Loucy (cell line): ENCODE measurements at regions not wholly inside any gene's neighbourhood (a gene's known extent, or its start where the extent isn't known, plus 50 kb on each side); places are given as distances from the start of the nearest gene placed in this dataset.

Experiments
- EZH2phosphoT487 ChIP-seq: fragments of 200-600 bp; IDR thresholded peaks from 2 replicates; pipeline ENCODE4 v1.6.1; 2018; ENCODE audit warnings: antibody characterized with exemption, mild to moderate bottlenecking, moderate library complexity, borderline replicate concordance
- TF ChIP-seq, protein P1 (sequence below): fragments of 200-600 bp; sonication (generic); conservative IDR thresholded peaks from 2 replicates; pipeline ENCODE4 v1.5.1; 2014; ENCODE audit warnings: mild to moderate bottlenecking, antibody characterized with exemption, low read length

DNA sequence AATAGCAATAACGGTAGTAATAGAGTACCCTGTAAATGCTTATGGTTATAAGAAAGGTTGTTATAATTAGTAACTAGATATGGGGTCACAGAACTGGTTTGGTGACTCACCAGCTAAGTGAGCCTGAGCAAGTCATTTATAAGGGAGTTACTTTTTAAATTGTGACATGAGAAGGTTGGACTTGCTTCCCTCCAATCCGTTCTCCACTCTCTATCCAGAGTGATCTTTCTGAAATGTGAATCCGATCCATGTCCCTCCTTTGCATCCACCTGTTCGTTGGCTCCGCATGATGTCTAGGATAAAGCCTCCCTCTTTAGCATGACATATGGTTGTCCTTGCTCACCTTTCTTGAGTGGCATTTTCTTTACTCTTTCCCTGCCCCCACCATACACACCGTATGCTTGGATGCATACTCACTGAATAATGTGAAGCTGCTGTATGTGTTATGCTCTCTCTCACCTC, 83.1 kb downstream of the CDC42EP3 start:
- TF ChIP-seq, protein P1, sequence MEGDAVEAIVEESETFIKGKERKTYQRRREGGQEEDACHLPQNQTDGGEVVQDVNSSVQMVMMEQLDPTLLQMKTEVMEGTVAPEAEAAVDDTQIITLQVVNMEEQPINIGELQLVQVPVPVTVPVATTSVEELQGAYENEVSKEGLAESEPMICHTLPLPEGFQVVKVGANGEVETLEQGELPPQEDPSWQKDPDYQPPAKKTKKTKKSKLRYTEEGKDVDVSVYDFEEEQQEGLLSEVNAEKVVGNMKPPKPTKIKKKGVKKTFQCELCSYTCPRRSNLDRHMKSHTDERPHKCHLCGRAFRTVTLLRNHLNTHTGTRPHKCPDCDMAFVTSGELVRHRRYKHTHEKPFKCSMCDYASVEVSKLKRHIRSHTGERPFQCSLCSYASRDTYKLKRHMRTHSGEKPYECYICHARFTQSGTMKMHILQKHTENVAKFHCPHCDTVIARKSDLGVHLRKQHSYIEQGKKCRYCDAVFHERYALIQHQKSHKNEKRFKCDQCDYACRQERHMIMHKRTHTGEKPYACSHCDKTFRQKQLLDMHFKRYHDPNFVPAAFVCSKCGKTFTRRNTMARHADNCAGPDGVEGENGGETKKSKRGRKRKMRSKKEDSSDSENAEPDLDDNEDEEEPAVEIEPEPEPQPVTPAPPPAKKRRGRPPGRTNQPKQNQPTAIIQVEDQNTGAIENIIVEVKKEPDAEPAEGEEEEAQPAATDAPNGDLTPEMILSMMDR: no peak
- TF ChIP-seq EZH2phosphoT487: no peak
